ENCODE measurements at regions not wholly inside any gene's neighbourhood (a gene's known extent, or its start where the extent isn't known, plus 50 kb on each side); places are given as distances from the start of the nearest gene placed in this dataset.

DNA sequence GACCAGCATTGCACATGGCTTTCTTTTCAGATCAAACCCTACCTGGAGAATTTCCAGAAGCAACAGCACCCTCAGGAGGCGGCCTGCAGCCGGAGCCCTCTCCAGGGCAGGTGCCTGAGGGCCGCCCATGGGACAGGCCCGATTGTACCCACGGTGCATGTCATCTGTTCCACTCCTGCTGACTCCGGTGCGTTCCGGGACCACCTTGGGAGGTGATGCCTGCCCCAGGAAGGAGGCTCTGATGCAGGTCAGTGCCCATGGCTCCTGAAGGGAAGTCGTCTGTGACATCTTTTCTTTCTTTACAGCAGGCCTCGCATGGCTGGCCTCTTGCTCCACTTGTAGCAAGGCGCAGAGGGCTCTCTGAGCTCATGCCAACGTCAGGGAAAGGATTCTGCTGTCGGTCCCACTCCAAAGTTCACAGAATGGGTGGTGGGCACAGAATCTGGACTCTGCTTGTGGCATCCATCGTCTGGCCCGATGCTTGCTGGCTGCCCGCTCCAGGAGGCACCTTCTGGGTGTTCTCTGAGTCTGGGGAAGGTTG lies 160.7 kb upstream of the RTL1 start:
- intact Hi-C loops (cut with DNase I): no loop called here
- TF ChIP-seq CTCF (IDR thresholded peaks at IDR 0.05): no peak
- no peak for TF ChIP-seq EP300 (IDR thresholded peaks at IDR 0.05)
- no peak for TF ChIP-seq POLR2A (IDR thresholded peaks at IDR 0.05; ENCODE audit: low read depth)
- TF ChIP-seq POLR2AphosphoS5 (IDR thresholded peaks at IDR 0.05): no peak
- Histone ChIP-seq H3K27me3 (peaks cover 0 to 6% (median 0%) of the 10 kb centered on the region in 4 donors), H3K36me3 (no peaks in the 10 kb centered on the region), H3K9me3 (no peaks in the 10 kb centered on the region), H3K4me1 (no peaks in the 10 kb centered on the region), H3K4me3 (no peak overlapping the region), H3K27ac (replicated peaks in 1 of 4) (no peak overlapping the region)
- 94% methylated on average over 15 of the region's 16 CpGs for WGBS
- DNase-seq (ENCODE audit: extremely low spot score): no peak

GRCh38 chr14:101064718-101065117 lies 161.2 kb upstream of the RTL1 start:
- no peak overlapping the region for H3K27ac ChIP-seq (replicated peaks in 1 of 4)
- H3K4me3 ChIP-seq: no peak overlapping the region
- no peaks in the 10 kb centered on the region for H3K36me3 ChIP-seq
- H3K9me3 ChIP-seq: no peaks in the 10 kb centered on the region
- peaks cover 0 to 6% (median 0%) of the 10 kb centered on the region in 4 donors for H3K27me3 ChIP-seq
- H3K4me1 ChIP-seq: no peaks in the 10 kb centered on the region
- DNase-seq (ENCODE audit: extremely low spot score): no peak
- TF ChIP-seq CTCF (IDR thresholded peaks at IDR 0.05) (no peak), POLR2AphosphoS5 (IDR thresholded peaks at IDR 0.05) (no peak), POLR2A (IDR thresholded peaks at IDR 0.05; ENCODE audit: low read depth) (no peak), EP300 (IDR thresholded peaks at IDR 0.05) (no peak)
- WGBS: 94% methylated on average over 6 of the region's 7 CpGs
- intact Hi-C loops (cut with DNase I): no loop called here

DNA sequence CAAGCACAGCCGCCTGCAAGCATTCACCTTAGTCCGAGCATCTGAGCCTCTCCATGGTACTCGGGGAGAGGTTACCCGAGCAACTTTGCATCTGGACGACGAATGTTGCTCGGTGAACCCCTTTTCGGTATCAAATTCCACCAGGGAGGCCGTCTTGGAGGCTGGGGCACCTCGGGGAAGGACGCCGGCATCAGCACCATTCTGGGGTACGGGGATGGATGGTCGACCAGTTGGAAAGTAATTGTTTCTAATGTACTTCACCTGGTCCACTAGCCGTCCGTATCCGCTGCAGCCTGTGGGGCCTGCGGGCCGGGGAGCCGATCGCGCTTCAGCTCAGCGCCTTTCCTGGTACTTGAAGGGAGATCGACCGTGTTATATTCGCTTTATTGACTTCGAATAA lies 161.7 kb upstream of the RTL1 start:
- no peak for DNase-seq (ENCODE audit: extremely low spot score)
- Histone ChIP-seq H3K27me3 (peaks cover 0 to 6% (median 0%) of the 10 kb centered on the region in 4 donors), H3K4me1 (no peaks in the 10 kb centered on the region), H3K4me3 (no peak overlapping the region), H3K27ac (replicated peaks in 1 of 4) (no peak overlapping the region), H3K9me3 (no peaks in the 10 kb centered on the region), H3K36me3 (no peaks in the 10 kb centered on the region)
- no peak for TF ChIP-seq EP300 (IDR thresholded peaks at IDR 0.05)
- no peak for TF ChIP-seq POLR2A (IDR thresholded peaks at IDR 0.05; ENCODE audit: low read depth)
- TF ChIP-seq CTCF (IDR thresholded peaks at IDR 0.05): no peak
- intact Hi-C loops (cut with DNase I): no loop called here
- WGBS: 97% methylated on average over 23 of the region's 27 CpGs

DNA sequence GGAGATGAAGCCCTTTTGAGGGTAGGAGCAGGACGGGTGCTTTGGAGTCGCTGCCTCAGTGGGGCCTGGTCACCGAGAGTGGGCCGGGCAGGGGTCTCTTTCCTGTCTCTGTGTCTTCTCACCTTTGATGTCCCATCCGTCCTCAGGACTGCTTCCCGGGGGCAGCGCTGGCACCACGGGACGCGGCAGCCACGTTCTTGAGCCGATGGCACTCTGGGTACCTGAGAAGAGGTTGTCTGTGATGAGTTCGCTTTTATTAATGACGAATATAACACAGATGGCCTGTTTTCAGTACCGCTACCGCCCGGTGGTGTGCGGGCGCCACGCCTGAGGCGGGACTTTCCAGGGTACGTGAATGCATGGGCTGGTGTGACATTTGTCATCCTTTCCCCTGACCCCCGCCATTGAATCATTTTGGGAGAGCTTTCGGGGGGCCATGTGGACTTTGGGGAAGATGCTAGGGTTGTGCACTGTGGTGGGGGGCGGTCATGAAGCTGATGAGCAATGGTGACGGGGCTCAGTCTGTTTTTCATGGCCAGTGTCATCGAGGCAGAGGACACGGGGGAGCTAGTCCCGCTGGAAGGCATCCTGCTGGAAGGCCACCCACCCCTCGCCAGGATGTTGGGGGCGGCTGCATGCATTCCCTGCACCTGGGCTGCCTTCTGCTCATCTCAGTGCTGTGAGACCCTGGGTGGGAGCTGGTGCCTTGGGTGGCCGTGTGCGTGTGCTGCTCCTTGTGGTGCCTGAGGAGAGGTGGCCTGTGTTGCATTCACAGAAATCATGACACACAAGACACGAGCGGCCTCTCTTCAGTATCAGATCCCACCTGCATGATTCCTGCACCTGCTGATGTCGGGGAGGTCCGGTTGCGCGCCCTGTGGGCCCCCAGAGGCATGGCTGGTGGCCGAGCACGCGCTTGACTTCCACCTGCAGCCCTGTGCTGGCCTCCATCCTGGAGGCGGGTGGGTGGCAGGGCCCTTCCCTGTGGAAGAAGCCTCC lies 162.5 kb upstream of the RTL1 start:
- DNase-seq (ENCODE audit: extremely low spot score): no peak
- no peaks in the 10 kb centered on the region for H3K36me3 ChIP-seq
- intact Hi-C loops (cut with DNase I): no loop called here
- H3K27me3 ChIP-seq: peaks cover 0 to 12% (median 0%) of the 10 kb centered on the region in 4 donors
- no peak overlapping the region for H3K4me3 ChIP-seq
- H3K27ac ChIP-seq (replicated peaks in 1 of 4): no peak overlapping the region
- no peaks in the 10 kb centered on the region for H3K9me3 ChIP-seq
- TF ChIP-seq POLR2AphosphoS5 (IDR thresholded peaks at IDR 0.05) (no peak), CTCF (IDR thresholded peaks at IDR 0.05) (no peak), EP300 (IDR thresholded peaks at IDR 0.05) (no peak), POLR2A (IDR thresholded peaks at IDR 0.05; ENCODE audit: low read depth) (no peak)
- 93% methylated on average over 24 of the region's 43 CpGs for WGBS
- H3K4me1 ChIP-seq: no peaks in the 10 kb centered on the region
